ENCODE measurements at regions not wholly inside any gene's neighbourhood (a gene's known extent, or its start where the extent isn't known, plus 50 kb on each side); places are given as distances from the start of the nearest gene placed in this dataset.

- no peak for TF ChIP-seq CTCF (conservative IDR thresholded peaks at IDR 0.05; ENCODE audit: low read depth, low read length)
- no peak for TF ChIP-seq EZH2phosphoT487 (IDR thresholded peaks at IDR 0.05; ENCODE audit: borderline replicate concordance, low read length)
- TF ChIP-seq EZH2 (IDR thresholded peaks at IDR 0.05; ENCODE audit: low read length, unreplicated experiment): no peak
Observed at GRCh38 chr13:39106216-39107005, 68.2 kb downstream of the NHLRC3 start.
